CD4-positive, alpha-beta T cell (primary cell): ENCODE measurements at regions not wholly inside any gene's neighbourhood (a gene's known extent, or its start where the extent isn't known, plus 50 kb on each side); places are given as distances from the start of the nearest gene placed in this dataset.

Source experiments
- ATAC-seq: fragments of 200-7000 bp; cut with Tn5 transposase; one replicate; pipeline ENCODE4 v1.10.0; 2022; ENCODE audit warnings: mild to moderate bottlenecking; ENCODE audit not compliant: poor library complexity
- CTCF ChIA-PET: fragments of 350-600 bp; sonication (Branson Sonifier 250); formaldehyde crosslinking; loops from one replicate; lab custom pipeline; 2021; ENCODE audit warnings: antibody characterized with exemption, inconsistent platforms; lab: Charles Lee
- POLR2A ChIA-PET: fragments of 350-600 bp; sonication (Branson Sonifier 250); formaldehyde crosslinking; loops from one replicate; lab custom pipeline; 2021; ENCODE audit warnings: antibody characterized with exemption, inconsistent platforms; lab: Charles Lee
- DNase-seq, 14 experiments: peaks; one replicate each; pipeline ENCODE4 v3.0.0-alpha.2; 2013 to 2020; ENCODE audit warnings: mixed read lengths in 2 of 14
- H3K27ac ChIP-seq, 2 donors: one replicate each; pipeline versions ENCODE4 v1.5.1 to v1.7.0; 2013; ENCODE audit warnings: low read length in 2 of 2, low read depth in 1 of 2, mild to moderate bottlenecking in 1 of 2
- H3K27me3 ChIP-seq, 2 experiments: 1 replicate in 1 of 2; 2 replicates in 1 of 2; pipeline versions ENCODE4 v1.6.1 to v1.7.0; 2013; ENCODE audit warnings: low read length in 2 of 2, control low read depth in 1 of 2, mild to moderate bottlenecking in 1 of 2, moderate library complexity in 1 of 2; ENCODE audit not compliant: insufficient read depth in 2 of 2, control insufficient read depth in 1 of 2
- H3K36me3 ChIP-seq: one replicate; pipeline ENCODE4 v1.6.1; 2013; ENCODE audit warnings: low read length, control low read depth; ENCODE audit not compliant: insufficient read depth
- H3K4me1 ChIP-seq: one replicate; pipeline ENCODE4 v1.6.1; 2013; ENCODE audit warnings: low read length, control low read depth; ENCODE audit not compliant: insufficient read depth
- H3K4me3 ChIP-seq: one replicate; pipeline ENCODE4 v1.5.1; 2013; ENCODE audit warnings: mild to moderate bottlenecking, low read length, moderate library complexity
- H3K9me3 ChIP-seq, 2 experiments: 1 replicate in 1 of 2; 2 replicates in 1 of 2; pipeline versions ENCODE4 v1.6.1 to v1.7.0; 2013; ENCODE audit warnings: low read length in 2 of 2, mild to moderate bottlenecking in 2 of 2, control low read depth in 1 of 2, moderate library complexity in 1 of 2; ENCODE audit not compliant: control insufficient read depth in 1 of 2, insufficient read depth in 1 of 2
- H3K27ac Mint-ChIP-seq: one replicate; pipeline ENCODE4 v1.8.0; 2020; ENCODE audit warnings: mixed read lengths
- H3K27me3 Mint-ChIP-seq: one replicate; pipeline ENCODE4 v1.8.0; 2021; ENCODE audit warnings: mixed read lengths
- H3K36me3 Mint-ChIP-seq: one replicate; pipeline ENCODE4 v1.8.0; 2021; ENCODE audit warnings: low read depth, mixed read lengths
- H3K4me1 Mint-ChIP-seq: one replicate; pipeline ENCODE4 v1.8.0; 2021; ENCODE audit warnings: low read depth, mixed read lengths
- H3K4me3 Mint-ChIP-seq: one replicate; pipeline ENCODE4 v1.8.0; 2020; ENCODE audit warnings: mild to moderate bottlenecking, mixed read lengths
- H3K9me3 Mint-ChIP-seq: one replicate; pipeline ENCODE4 v1.8.0; 2020; ENCODE audit warnings: mixed read lengths
- intact Hi-C, 2 experiments: fragments of 100-400 bp; cut with DNase I in 1 of 2; cut with micrococcal nuclease in 1 of 2; formaldehyde crosslinking; loops; one replicate each; pipeline versions ENCODE4 v1.15.1 to v1.9.0; 2023 to 2025; cut with DNase I, micrococcal nuclease
- TF ChIP-seq, protein P1 (sequence below): fragments of 200-600 bp; IDR thresholded peaks from one replicate; pipeline ENCODE4 v1.8.0; 2022; ENCODE audit warnings: antibody characterized with exemption, mild to moderate bottlenecking

GRCh38 chr6:137933696-137934095 lies 66.6 kb downstream of the TNFAIP3 start:
- Histone ChIP-seq H3K36me3 (no peaks in the 10 kb centered on the region), H3K4me1 (peaks cover 1% of the 10 kb centered on the region), H3K27ac (no peak overlapping the region), H3K27me3 (no peaks in the 10 kb centered on the region), H3K4me3 (no peak overlapping the region), H3K9me3 (no peaks in the 10 kb centered on the region)
- ATAC-seq, result no peak
- CTCF ChIA-PET, result interaction anchor here (0.9 kb wide), 1 partner anchor 11 kb away, joined by 4 read pairs; no protein-coding TSS in a partner anchor
- TF ChIP-seq, protein P1, sequence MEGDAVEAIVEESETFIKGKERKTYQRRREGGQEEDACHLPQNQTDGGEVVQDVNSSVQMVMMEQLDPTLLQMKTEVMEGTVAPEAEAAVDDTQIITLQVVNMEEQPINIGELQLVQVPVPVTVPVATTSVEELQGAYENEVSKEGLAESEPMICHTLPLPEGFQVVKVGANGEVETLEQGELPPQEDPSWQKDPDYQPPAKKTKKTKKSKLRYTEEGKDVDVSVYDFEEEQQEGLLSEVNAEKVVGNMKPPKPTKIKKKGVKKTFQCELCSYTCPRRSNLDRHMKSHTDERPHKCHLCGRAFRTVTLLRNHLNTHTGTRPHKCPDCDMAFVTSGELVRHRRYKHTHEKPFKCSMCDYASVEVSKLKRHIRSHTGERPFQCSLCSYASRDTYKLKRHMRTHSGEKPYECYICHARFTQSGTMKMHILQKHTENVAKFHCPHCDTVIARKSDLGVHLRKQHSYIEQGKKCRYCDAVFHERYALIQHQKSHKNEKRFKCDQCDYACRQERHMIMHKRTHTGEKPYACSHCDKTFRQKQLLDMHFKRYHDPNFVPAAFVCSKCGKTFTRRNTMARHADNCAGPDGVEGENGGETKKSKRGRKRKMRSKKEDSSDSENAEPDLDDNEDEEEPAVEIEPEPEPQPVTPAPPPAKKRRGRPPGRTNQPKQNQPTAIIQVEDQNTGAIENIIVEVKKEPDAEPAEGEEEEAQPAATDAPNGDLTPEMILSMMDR, result no peak
- Mint-ChIP-seq H3K4me1 (peaks cover 5% of the 10 kb centered on the region), H3K36me3 (peaks cover 6% of the 10 kb centered on the region), H3K9me3 (peaks cover 6% of the 10 kb centered on the region), H3K27me3 (no peaks in the 10 kb centered on the region), H3K27ac (no peak overlapping the region), H3K4me3 (no peak overlapping the region)
- DNase-seq, result no peak
- POLR2A ChIA-PET, result interaction anchor here (1.0 kb wide), 1 partner anchor 13 kb away, joined by 3 read pairs; no protein-coding TSS in a partner anchor
- intact Hi-C loops, result no loop called here

- intact Hi-C loops, result no loop called here
Measured at GRCh38 chr6:137936798-137937197, 69.7 kb downstream of the TNFAIP3 start.

GRCh38 chr6:137937834-137938233 lies 70.8 kb downstream of the TNFAIP3 start:
- CTCF ChIA-PET, result no interaction called here
- DNase-seq, result no peak
- no peak overlapping the region for H3K27ac Mint-ChIP-seq

More at GRCh38 chr6:137936798-137937197, 69.7 kb downstream of the TNFAIP3 start:
- H3K4me1 ChIP-seq, result no peaks in the 10 kb centered on the region
- Mint-ChIP-seq H3K9me3 (peaks cover 11% of the 10 kb centered on the region), H3K4me3 (no peak overlapping the region), H3K4me1 (peaks cover 7% of the 10 kb centered on the region), H3K36me3 (peaks cover 6% of the 10 kb centered on the region), H3K27ac (no peak overlapping the region), H3K27me3 (no peaks in the 10 kb centered on the region)
- ATAC-seq (no peak), DNase-seq (no peak)
- H3K9me3 ChIP-seq, result no peaks in the 10 kb centered on the region
- POLR2A ChIA-PET, result interaction anchor here (0.9 kb wide), 1 partner anchor 66 kb away, joined by 3 read pairs; no protein-coding TSS in a partner anchor
- no peaks in the 10 kb centered on the region for H3K36me3 ChIP-seq
- H3K27ac ChIP-seq, result no peak overlapping the region
- no peaks in the 10 kb centered on the region for H3K27me3 ChIP-seq
- CTCF ChIA-PET, result no interaction called here
- TF ChIP-seq, protein P1, result no peak
- no peak overlapping the region for H3K4me3 ChIP-seq

More at GRCh38 chr6:137937834-137938233, 70.8 kb downstream of the TNFAIP3 start:
- Histone ChIP-seq H3K4me1 (no peaks in the 10 kb centered on the region), H3K27me3 (no peaks in the 10 kb centered on the region), H3K9me3 (no peaks in the 10 kb centered on the region), H3K4me3 (no peak overlapping the region), H3K27ac (no peak overlapping the region), H3K36me3 (no peaks in the 10 kb centered on the region)
- TF ChIP-seq, protein P1, result no peak
- H3K4me1 Mint-ChIP-seq, result peaks cover 7% of the 10 kb centered on the region
- H3K9me3 Mint-ChIP-seq, result peaks cover 11% of the 10 kb centered on the region
- no peak overlapping the region for H3K4me3 Mint-ChIP-seq
- intact Hi-C loops, result no loop called here
- peaks cover 6% of the 10 kb centered on the region for H3K36me3 Mint-ChIP-seq
- no peaks in the 10 kb centered on the region for H3K27me3 Mint-ChIP-seq
- ATAC-seq, result no peak
- POLR2A ChIA-PET, result no interaction called here
